Common myeloid progenitor, CD34-positive (primary cell): ENCODE measurements at regions not wholly inside any gene's neighbourhood (a gene's known extent, or its start where the extent isn't known, plus 50 kb on each side); places are given as distances from the start of the nearest gene placed in this dataset.

ENCODE experiments used
- CTCF ChIA-PET: fragments of 350-600 bp; sonication (Branson Sonifier 250); formaldehyde crosslinking; loops from one replicate; lab custom pipeline; 2021; ENCODE audit warnings: antibody characterized with exemption; lab: Charles Lee
- POLR2A ChIA-PET: fragments of 350-600 bp; sonication (Branson Sonifier 250); formaldehyde crosslinking; loops from one replicate; lab custom pipeline; 2021; ENCODE audit warnings: antibody characterized with exemption; lab: Charles Lee
- DNase-seq, 3 donors: peaks; one replicate each; pipeline versions ENCODE4 v3.0.0 to v3.0.0-alpha.2; 2013
- H3K27ac ChIP-seq, 2 experiments: 1 replicate in 1 of 2; 2 replicates in 1 of 2; pipeline ENCODE4 v1.7.0; 2013; ENCODE audit warnings: inconsistent platforms in 2 of 2, low read length in 2 of 2, mild to moderate bottlenecking in 2 of 2, low read depth in 1 of 2, moderate library complexity in 1 of 2; ENCODE audit not compliant: severe bottlenecking in 2 of 2, insufficient read depth in 1 of 2, poor library complexity in 1 of 2
- H3K27me3 ChIP-seq, 5 experiments: replicated peaks in 2 of 5; 1 replicate in 3 of 5; 2 replicates in 2 of 5; pipeline versions ENCODE4 v1.6.1 to v1.7.0; 2013; ENCODE audit warnings: low read length in 4 of 5, mild to moderate bottlenecking in 2 of 5, moderate library complexity in 2 of 5, inconsistent platforms in 1 of 5; ENCODE audit not compliant: insufficient read depth in 5 of 5, control insufficient read depth in 4 of 5
- H3K36me3 ChIP-seq, 4 experiments: 1 replicate in 2 of 4; 2 replicates in 2 of 4; pipeline versions ENCODE4 v1.6.1 to v1.7.0; 2013; ENCODE audit warnings: low read length in 3 of 4, control low read depth in 1 of 4, mild to moderate bottlenecking in 1 of 4; ENCODE audit not compliant: control insufficient read depth in 4 of 4, insufficient read depth in 4 of 4
- H3K4me1 ChIP-seq, 4 experiments: 1 replicate in 3 of 4; 2 replicates in 1 of 4; pipeline versions ENCODE4 v1.6.1 to v1.7.1; 2013; ENCODE audit warnings: low read length in 3 of 4, mild to moderate bottlenecking in 3 of 4, control low read depth in 1 of 4, inconsistent platforms in 1 of 4, moderate library complexity in 1 of 4; ENCODE audit not compliant: control insufficient read depth in 4 of 4, insufficient read depth in 4 of 4; ENCODE audit errors: control extremely low read depth in 1 of 4
- H3K4me3 ChIP-seq, 7 experiments: 1 replicate in 4 of 7; 2 replicates in 3 of 7; pipeline versions ENCODE4 v1.5.1 to v1.7.0; 2013; ENCODE audit warnings: mild to moderate bottlenecking in 7 of 7, low read length in 6 of 7, moderate library complexity in 6 of 7, inconsistent platforms in 2 of 7, low read depth in 2 of 7, control low read depth in 1 of 7; ENCODE audit not compliant: insufficient read depth in 4 of 7, control insufficient read depth in 1 of 7; ENCODE audit errors: extremely low read depth in 1 of 7
- H3K9me3 ChIP-seq, 5 experiments: 1 replicate in 4 of 5; 2 replicates in 1 of 5; pipeline versions ENCODE4 v1.6.1 to v1.7.1; 2013; ENCODE audit warnings: low read length in 4 of 5, mild to moderate bottlenecking in 2 of 5, inconsistent platforms in 1 of 5, low read depth in 1 of 5, moderate library complexity in 1 of 5; ENCODE audit not compliant: control insufficient read depth in 4 of 5, insufficient read depth in 2 of 5; ENCODE audit errors: control extremely low read depth in 1 of 5
- WGBS: methylation state at CpG from one replicate; pipeline ENCODE4 v1.1.5; 2013; ENCODE audit not compliant: insufficient coverage; 5-methylcytosine and 5-hydroxymethylcytosine counted together

- DNase-seq: no peak
- H3K4me1 ChIP-seq: no peaks in the 10 kb centered on the region
- no peaks in the 10 kb centered on the region for H3K36me3 ChIP-seq
- ChIA-PET CTCF (interaction anchor here (0.7 kb wide), 1 partner anchor 12 kb away, joined by 3 read pairs; no protein-coding TSS in a partner anchor), POLR2A (no interaction called here)
- no peak overlapping the region for H3K4me3 ChIP-seq
- no peaks in the 10 kb centered on the region for H3K9me3 ChIP-seq
- H3K27ac ChIP-seq: no peak overlapping the region
- 85% methylated on average over 4 of the region's 5 CpGs for WGBS
- peaks cover 0 to 5% (median 0%) of the 10 kb centered on the region in 5 experiments for H3K27me3 ChIP-seq
These were observed 76.7 kb downstream of the SST start for GRCh38 chr3:187593451-187593850.

GRCh38 chr3:187590861-187591576, 79.2 kb downstream of the SST start:
- Histone ChIP-seq H3K4me3 (no peak overlapping the region), H3K36me3 (no peaks in the 10 kb centered on the region), H3K27ac (no peak overlapping the region), H3K9me3 (no peaks in the 10 kb centered on the region), H3K4me1 (no peaks in the 10 kb centered on the region), H3K27me3 (peaks cover 0 to 7% (median 0%) of the 10 kb centered on the region in 5 experiments)
- no peak for DNase-seq
- ChIA-PET CTCF (interaction anchor here (0.6 to 0.7 kb wide), 3 partner anchors 8 to 192 kb away, joined by 3 read pairs; no protein-coding TSS in a partner anchor), POLR2A (interaction anchor here (0.6 kb wide), 1 partner anchor 1699 kb away, joined by 3 read pairs; no protein-coding TSS in a partner anchor)
- WGBS: 72% methylated on average over 6 of the region's 10 CpGs

- H3K4me3 ChIP-seq: no peak overlapping the region
- no peaks in the 10 kb centered on the region for H3K4me1 ChIP-seq
- CTCF ChIA-PET: no interaction called here
- H3K9me3 ChIP-seq: no peaks in the 10 kb centered on the region
- H3K36me3 ChIP-seq: no peaks in the 10 kb centered on the region
- WGBS: 67% methylated on average over 4 of the region's 4 CpGs
- H3K27me3 ChIP-seq: peaks cover 0 to 4% (median 0%) of the 10 kb centered on the region in 5 experiments
- POLR2A ChIA-PET: no interaction called here
- peak in 2 of 3 donors; percentile 38 to 63 for DNase-seq
- no peak overlapping the region for H3K27ac ChIP-seq
These were observed 83.1 kb downstream of the SST start for GRCh38 chr3:187587076-187587475.

- no peaks in the 10 kb centered on the region for H3K9me3 ChIP-seq
- H3K27ac ChIP-seq: no peak overlapping the region
- H3K4me3 ChIP-seq: no peak overlapping the region
- H3K36me3 ChIP-seq: no peaks in the 10 kb centered on the region
- no peak for DNase-seq
- POLR2A ChIA-PET: no interaction called here
- no peaks in the 10 kb centered on the region for H3K4me1 ChIP-seq
- H3K27me3 ChIP-seq: peaks cover 0 to 4% (median 0%) of the 10 kb centered on the region in 5 experiments
- CTCF ChIA-PET: no interaction called here
These were observed 84.0 kb downstream of the SST start for GRCh38 chr3:187586226-187586625.

GRCh38 chr3:187572441-187572840, 97.8 kb downstream of the SST start:
- Histone ChIP-seq H3K4me3 (no peak overlapping the region), H3K27ac (no peak overlapping the region), H3K4me1 (peaks cover 0 to 2% (median 0%) of the 10 kb centered on the region in 4 experiments), H3K9me3 (no peaks in the 10 kb centered on the region), H3K36me3 (no peaks in the 10 kb centered on the region), H3K27me3 (peaks cover 0 to 4% (median 0%) of the 10 kb centered on the region in 5 experiments)
- no peak for DNase-seq
- WGBS: 88% methylated on average over 1 of the region's 2 CpGs
- ChIA-PET POLR2A (no interaction called here), CTCF (no interaction called here)

GRCh38 chr3:187571701-187572100, 98.5 kb downstream of the SST start:
- CTCF ChIA-PET: no interaction called here
- no peaks in the 10 kb centered on the region for H3K36me3 ChIP-seq

GRCh38 chr3:187570776-187571175, 99.4 kb downstream of the SST start:
- peaks cover 0 to 6% (median 0%) of the 10 kb centered on the region in 4 experiments for H3K4me1 ChIP-seq
- H3K27ac ChIP-seq: no peak overlapping the region
- ChIA-PET POLR2A (no interaction called here), CTCF (no interaction called here)
- no peaks in the 10 kb centered on the region for H3K9me3 ChIP-seq
- peaks cover 0 to 4% (median 0%) of the 10 kb centered on the region in 5 experiments for H3K27me3 ChIP-seq
- DNase-seq: no peak
- H3K36me3 ChIP-seq: no peaks in the 10 kb centered on the region
- H3K4me3 ChIP-seq: no peak overlapping the region
- 83% methylated on average over 1 of the region's 2 CpGs for WGBS

More at GRCh38 chr3:187571701-187572100, 98.5 kb downstream of the SST start:
- Histone ChIP-seq H3K9me3 (no peaks in the 10 kb centered on the region), H3K4me3 (no peak overlapping the region), H3K27ac (no peak overlapping the region), H3K27me3 (peaks cover 0 to 4% (median 0%) of the 10 kb centered on the region in 5 experiments), H3K4me1 (peaks cover 0 to 6% (median 0%) of the 10 kb centered on the region in 4 experiments)
- POLR2A ChIA-PET: no interaction called here
- no peak for DNase-seq
- 100% methylated on average over 3 of the region's 4 CpGs for WGBS
